NCI-H146 treated with DMSO at 0.1 percent for 48 hours (cell line): ENCODE measurements at regions not wholly inside any gene's neighbourhood (a gene's known extent, or its start where the extent isn't known, plus 50 kb on each side); places are given as distances from the start of the nearest gene placed in this dataset.

Experiments
- DNase-seq: peaks from one replicate; lab custom pipeline; 2025; ENCODE audit not compliant: unreplicated experiment; lab: John Stamatoyannopoulos, UW

DNA sequence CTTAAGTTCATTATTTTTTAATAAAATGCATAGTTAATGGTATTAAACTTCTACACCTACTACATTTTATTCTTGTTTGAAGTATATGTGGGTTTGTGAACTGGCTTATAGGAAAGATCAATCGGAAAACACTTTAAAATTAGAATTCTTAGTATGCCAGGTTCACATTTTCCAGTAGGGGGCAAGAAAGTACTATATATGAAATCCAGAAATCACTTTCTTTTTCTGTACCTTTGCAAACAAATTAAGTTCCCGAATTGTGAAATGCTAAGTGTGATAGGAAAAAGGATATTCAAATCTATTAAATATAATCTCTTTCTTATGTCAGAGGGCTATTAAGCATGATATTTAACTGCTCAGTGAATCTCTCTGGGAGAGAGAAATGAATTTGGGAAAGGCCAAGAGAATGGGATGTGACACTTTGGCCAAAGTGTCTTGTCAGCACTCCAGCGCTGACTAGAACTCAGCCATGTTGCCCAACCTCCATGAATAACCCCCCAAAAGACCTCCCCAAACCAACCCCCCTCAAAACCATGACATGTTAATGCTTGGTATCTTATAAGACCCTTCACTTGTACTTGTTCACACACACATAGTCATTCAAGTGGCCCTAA, 122.6 kb upstream of the SLC10A2 start:
- peak; percentile 78 for DNase-seq

DNA sequence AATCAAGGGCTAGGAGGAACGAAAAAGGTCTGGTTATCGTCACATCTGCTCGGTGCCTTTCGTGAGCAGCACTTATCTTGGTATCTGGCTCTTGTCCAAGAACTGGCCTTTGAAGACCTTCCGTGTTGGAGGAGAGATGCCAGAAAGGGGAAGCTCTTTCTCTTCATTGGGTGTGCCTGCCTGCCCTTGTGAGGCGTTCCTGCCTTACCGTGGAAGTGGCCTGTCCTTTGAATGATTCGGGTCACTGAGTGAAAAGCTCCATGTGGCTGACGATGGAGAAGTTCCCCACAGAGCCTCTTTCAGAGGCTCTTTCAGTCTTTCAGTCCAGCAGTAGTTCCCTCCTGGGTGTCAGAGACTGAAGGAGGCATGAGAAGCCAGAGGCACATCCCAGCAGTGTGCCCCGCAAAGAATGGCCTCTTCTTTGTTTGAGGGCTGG, 121.5 kb upstream of the SLC10A2 start:
- no peak for DNase-seq

DNA sequence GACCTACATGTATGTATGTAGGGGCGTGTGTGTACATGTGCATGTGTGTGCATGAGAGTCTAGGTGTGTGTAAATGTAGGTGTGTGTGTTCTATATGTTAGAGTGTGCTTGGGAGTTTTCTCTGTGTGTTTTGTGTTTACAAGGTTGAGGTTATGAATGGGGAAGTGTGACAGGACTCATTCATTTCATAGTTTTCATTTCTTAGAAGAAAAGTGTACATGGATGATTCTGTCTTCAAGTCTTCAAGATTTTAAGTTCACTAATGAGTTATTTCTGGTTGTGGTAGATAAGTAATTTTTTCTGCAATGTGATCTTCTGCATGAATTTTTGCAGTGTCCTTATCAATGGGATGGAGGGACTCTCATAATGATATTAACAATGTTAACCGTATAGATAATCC, 118.2 kb upstream of the SLC10A2 start:
- no peak for DNase-seq

DNA sequence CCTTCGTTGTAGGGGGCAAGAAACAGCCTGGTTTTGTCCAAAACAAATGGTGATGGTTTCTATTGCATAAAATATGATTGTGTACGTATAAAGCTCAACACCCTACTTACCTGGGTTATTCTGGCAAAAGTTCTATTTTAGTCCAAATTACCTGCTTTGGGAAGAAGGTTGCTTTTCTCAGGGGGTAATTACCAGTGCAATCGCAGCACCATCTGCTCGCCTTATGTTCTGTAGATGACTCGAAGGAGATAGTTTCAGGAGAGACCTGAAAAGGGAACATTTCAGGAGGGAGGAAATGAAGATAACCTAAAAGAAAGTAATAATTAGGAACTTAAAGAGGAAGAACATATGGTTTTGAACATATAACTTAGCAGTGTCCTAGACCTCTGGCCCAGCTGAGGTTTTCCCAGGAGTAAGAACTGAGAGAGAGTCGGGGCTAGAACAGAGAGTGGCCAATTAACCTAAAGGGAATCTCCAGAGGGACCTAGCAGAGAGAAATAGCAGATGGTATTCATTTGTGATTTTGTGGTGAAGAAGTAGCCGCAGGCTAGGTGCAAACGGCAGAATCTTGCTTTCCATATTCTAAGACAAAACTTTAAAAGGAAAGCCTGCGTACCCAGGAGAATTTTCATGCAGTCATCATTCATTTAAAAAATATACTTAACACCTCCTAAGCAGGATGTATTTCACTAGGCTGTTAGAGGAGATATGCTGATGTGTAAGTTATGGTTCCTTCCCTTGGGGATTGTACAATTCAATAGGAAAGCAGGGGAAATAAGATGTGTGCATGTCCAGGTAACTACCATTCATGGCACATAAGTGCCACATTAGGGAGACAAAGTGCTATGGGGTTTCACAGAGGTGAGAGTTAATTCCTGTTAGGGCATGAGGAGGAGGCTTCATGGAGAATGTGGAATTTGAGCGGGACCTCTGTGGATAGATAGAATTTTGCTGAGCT, 113.0 kb upstream of the SLC10A2 start:
- DNase-seq, result no peak

DNA sequence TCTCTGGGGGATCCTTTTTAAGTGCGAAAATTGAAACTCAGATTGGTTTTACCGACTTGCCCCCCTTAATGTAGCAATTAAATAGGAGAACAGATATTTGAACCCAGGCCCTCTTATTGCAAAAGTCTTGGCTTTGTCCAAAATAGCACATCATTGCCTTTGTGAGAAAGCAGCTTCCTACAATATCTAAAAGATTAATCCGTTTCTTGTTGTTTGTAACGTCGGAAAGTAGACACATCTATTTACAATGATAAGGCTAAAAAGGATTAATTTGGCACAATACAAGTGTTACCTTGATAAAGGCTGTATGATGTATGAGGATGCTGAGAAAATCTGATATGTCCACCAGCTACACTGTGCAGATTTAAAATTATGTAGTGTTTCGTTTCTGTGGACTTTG, 108.7 kb upstream of the SLC10A2 start:
- no peak for DNase-seq

DNA sequence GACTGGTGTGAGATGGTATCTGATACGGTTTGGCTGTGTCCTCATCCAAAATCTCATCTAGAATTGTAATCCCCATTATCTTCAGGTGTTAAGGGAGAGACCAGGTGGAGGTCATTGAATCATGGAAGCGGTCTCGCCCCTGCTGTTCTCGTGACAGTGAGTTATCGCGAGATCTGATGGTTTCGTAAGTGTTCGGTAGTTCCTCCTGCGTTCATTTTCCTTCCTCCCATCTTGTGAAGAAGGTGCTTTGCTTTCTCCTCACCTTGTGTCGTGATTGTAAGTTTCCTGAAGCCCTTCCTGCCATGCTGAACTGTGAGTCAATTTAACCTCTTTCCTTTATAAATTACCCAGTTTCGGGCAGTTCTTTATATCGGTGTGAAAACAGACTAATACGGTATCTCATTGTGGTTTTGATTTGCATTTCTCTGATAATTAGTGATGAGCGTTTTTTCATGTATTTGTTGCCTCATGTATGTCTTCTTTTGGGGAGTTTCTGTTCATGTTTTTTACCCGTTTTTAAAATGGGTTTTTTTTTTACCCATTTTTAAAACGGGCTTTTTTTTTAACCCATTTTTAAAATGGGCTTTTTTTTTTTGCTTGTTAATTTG, 102.8 kb upstream of the SLC10A2 start:
- DNase-seq, result no peak

DNA sequence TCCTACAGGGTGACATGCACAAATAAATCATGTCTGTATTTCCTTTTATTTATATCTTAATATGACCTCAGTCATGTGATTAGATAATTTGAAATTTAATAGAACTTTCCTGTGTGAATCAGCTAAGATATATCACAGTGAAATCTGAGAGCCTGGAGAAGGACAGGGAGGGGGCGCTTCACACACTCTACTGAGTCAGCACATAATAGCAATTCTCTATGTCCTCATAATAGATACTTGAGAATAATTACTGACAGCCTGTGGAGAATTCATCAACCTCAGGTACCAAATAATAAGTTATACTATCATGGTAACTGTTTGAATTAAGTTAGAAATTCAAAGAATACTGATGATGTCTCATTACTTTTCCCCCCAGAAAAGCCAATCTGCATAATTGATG, 98.0 kb upstream of the SLC10A2 start:
- no peak for DNase-seq

DNA sequence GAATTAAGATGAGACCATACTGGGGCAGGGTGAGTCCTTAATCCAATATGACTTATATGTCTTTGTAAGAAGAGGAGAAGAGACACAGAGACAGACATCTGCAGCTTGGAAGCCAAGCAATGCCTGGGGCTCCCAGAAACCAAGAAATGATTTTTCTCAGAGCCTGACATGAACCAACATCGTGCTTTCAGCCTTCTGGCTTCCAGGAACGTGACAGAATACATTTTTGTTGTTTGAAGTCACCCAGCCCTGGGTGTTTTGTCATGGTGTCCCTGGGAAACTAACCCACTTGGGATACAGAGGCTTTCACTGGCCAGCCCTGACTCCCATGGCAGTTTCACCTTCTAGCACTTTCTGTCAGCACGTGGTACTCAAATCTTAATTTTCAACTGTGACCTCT, 95.3 kb upstream of the SLC10A2 start:
- DNase-seq, result no peak

DNA sequence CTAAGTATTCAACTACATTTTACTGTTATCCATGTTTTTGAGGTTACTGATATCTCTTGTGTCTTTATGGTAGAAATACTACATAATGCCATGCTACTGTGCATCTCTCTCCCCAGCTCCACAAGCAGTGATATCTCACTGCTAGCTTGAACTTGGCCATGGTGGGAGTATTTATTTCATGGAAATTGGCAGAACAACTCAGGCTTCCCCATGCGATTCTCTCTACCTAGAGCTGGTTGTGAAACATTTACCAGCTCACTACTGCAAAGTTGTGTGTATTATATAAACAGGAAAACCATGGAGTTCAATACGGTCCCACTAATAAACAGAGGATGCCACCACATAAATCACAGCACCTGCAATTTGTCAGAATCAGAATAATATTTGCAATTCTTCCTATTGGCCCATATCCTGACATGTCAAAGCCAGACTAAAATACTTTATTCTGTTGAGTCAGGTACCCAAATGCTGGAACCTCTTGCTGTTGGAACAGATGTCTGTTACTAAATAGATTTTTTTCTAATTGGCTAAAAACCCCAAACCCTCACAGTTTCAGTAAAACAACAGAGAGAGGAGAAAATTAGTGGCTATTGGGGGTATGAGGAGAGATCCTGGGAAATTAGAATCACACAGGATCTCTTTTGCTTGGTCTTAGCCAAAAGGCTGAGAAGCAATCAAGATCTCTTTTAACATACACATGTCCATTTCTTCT, 91.4 kb upstream of the SLC10A2 start:
- DNase-seq, result no peak

DNA sequence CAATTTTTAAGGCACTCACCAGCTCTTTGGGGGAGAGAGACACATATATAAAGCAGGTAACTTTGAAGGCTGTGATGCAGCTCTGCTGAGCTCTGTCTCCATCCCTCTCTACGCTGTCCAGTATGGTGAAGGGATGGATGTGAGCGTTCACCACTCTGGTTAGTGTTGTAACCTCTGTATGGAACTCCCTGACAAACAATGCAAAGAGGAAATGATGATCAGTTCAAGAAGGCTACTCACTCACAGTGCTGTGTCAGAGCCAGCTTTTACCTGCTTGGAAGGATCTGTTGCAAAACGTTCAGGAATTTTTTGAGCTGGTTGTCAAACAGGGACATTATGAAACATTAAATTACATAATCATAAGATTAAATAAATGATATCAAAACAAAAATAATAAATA, 90.8 kb upstream of the SLC10A2 start:
- no peak for DNase-seq

DNA sequence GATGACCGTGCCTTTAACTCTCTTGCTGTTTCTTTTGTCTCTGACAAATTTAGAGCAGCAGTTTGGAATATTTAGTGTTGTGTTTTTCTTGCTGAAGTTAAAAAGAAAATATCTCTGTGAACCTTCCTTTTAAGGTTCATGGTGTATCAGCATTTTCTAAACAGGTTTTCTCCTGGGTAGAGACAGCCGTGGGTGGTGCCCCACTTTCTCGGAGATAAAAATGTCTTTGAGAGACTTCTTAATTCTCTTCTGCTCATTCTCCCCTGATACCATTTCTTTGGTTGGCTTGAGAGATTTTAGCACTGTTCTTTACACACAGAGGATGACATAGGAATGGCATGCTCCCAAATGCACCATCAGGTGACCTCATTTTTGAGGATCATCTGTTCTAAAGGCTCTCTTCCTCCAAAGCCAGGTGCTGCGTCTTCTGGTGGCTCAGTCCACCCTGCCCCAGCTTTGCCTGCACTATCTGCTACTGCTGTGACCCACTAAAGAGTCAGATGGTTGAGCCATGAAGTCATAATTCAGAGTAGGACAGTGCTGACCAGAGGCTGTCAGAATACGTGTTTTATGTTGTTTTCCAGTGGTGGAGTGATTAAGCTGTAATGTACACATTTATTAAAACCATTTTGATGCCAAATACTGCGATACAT, 90.3 kb upstream of the SLC10A2 start:
- no peak for DNase-seq

DNA sequence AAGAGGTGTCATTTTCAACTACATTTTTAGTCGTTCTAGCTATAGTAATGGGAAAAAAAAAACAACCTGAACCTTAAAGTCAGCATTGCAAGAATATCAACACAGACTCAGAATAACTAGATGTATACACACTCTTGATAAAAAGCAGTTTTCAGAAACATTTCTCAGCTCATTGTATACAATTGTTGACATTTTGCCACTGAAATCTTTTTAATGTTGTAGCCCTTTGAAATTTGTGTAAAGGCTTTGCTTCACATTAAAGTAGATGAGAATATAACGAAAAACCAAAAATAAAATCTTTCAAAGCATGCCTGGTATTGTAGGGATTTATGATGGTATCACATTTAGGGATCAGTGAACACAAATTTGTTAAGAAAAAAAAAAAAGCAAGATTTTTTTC, 87.2 kb upstream of the SLC10A2 start:
- DNase-seq, result no peak

DNA sequence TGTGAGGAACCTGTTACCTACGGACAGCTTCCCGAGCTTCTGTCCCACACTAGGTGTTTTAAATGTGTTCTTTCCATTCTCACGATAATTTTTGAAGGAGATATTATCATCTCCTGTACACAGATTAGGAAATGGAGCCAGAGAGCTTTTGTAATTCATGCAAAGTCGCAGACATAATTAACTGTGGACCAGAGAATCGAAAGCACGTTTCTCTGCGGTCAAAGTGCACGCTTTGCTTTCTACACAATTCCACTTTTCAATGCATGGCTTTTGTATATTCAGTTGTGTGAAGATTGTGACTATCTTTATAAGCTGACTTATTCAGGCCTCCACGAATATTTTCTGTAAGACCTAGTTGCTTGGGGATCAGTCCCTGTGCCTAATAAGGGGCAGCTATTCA, 81.7 kb upstream of the SLC10A2 start:
- DNase-seq, result no peak

DNA sequence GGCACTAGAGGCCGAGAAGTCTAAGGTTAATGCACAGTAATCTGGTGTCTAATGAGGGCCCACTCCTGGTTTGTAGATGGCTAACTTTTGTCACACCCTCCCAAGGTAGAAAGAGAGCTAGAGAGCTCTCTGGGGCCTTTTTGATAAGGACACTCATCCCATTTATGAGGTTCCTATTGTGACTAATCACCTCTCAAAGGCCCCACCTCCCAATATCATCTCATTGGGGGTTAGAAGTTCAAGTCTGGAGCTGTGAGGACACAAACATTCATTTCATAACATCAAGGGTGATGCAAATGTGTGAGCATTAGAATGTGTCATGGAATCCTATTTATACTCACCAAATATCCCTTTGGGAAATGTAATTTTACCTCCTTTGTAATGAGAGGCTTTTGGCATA, 79.2 kb upstream of the SLC10A2 start:
- no peak for DNase-seq

DNA sequence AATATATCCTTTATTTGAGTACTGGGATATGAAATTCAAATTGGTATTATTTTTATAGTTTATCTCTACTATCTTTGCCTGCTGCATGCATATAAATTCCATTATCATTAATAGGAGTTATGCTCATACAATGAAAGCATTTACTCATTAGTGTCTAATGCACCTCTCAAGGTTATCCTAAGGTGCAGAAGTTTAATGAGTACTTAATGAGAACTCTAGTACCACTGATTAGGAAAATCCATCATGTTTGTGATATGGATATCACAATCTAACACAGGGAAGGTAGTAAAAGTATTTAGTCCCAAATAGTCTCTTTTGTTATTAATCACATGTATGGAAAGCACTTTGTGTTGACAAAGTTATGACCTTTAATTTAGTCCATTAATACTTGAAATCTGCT, 77.2 kb upstream of the SLC10A2 start:
- DNase-seq, result no peak

DNA sequence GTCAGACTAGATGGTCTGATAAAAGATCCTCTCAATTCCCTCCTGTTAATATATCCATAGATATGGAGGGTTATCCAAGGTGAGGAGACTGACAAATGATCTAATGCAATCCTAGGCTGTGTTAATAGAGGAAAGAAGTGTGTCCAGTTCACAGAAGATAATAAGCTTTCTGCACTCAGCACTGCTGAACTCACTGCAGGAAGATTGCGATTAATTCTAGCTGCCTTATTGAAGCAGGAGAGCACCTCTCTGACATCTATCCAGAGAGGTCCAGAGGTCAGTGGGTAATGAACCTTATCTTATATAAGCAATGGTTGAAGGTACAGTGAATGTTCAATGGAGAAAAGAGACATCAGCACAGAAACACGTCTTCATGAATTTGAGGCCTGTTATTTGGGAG, 75.9 kb upstream of the SLC10A2 start:
- no peak for DNase-seq

DNA sequence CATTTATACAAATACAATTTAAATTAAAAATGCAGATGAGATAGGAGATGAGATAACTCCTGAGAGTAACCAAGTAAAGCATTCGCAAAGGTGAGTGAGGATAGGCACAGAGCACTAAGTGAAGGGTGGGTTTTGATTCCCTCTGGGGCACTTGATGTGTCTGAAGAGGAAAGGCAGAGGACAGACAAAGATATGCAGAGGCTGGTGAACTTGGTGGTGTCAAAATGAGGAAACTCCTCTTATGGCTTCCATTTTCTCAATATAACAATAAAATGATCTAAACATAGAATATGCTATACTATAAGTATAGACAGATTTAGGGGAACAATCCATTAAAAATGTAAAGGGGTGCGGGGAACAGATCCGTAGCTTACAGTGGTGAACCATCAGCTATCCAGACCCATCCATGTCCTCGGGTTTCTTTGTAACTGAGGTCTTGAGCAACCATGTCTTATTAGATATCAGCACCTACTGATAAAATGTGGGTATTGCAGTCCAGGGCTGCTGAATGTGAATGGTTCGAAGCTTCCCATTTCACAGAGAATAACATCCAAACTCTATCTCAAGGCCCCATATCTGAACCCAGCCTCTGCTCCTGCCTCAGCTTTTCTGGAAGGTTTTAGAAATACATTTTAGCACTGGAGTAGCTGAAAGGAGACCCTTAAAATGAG, 73.9 kb upstream of the SLC10A2 start:
- DNase-seq, result no peak

DNA sequence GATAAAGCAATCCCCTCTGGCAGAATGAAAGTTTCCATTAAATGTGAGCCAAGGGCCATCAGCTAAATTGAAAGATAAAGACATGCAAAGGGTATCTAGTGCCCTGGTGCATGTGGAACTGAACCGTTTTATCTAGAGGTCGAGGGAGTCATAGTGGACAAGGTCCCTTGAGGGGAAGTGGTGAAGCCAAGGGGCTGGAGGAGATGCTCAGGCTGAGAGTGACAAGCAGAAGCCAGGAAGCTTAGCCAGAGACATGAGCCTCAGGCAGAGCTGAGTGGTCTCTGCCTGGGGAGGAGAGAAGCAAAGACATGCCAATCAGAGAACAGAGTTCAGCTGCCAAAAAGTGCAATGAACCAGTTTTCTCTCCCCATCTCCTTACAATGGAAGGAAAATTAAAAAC, 68.1 kb upstream of the SLC10A2 start:
- DNase-seq, result no peak

DNA sequence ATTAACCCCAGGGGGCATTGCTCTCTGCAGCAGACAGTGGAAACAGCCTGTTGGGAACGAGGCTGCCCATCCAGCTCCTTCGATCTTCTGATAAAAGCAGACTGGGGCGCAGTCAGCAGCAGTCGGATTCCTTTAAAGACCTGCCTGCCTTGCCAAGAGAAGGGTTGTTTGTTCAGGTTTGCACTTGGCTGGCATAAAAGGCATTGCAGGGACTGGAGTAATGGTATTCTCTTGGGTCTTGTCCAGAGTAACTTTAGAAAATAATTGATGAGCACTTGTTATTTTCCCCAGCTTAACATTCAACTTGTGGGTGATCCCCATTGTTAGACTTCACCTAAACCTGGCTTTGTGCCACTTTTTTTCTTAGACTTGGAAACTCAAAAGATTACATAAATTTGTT, 67.3 kb upstream of the SLC10A2 start:
- DNase-seq, result no peak

DNA sequence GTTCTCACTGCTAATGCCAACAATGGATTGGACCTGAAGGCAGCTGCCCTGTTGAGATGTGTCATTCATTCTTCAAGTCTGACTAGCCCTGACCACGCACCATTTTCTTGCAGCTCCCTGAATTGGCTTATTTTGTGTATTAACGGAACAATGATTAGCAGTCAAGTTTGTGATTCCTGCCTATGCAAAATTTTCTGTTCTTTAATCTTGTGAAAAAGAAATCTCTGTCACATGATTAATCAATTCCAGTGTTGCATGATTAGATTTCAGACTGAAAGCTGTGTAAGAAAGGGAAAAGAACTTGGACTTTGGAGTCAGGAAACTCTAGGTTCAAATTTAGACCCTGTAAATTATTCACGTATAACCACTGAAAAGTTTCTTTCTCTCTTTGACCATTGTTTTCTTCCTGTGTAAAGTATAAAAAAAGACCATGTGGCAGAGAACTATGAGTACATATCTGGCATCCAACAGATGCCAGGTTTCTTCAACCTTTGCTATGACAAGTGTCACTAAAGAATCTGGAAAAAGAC, 64.5 kb upstream of the SLC10A2 start:
- DNase-seq, result no peak
